ENCODE measurements at regions not wholly inside any gene's neighbourhood (a gene's known extent, or its start where the extent isn't known, plus 50 kb on each side); places are given as distances from the start of the nearest gene placed in this dataset.

DNA sequence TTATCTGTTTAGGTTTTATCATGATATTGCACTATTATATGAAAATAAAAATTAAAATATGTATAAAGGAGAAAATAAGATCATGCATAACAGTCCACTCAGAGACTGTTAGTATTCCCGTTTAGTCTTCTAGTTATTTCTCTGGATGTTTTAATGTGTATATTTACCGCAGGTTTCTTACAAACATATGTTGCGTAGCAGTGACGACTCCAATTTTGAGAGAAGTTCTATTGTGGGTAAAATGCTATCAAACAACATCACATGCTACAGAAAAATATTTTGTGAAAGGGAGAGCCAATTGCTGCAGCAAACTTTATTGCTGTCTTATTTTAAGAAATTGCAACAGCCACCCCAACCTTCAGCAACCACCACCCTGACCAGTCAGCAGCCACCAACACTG, 72.4 kb upstream of the NXT1 start:
- no peak for DNase-seq

DNA sequence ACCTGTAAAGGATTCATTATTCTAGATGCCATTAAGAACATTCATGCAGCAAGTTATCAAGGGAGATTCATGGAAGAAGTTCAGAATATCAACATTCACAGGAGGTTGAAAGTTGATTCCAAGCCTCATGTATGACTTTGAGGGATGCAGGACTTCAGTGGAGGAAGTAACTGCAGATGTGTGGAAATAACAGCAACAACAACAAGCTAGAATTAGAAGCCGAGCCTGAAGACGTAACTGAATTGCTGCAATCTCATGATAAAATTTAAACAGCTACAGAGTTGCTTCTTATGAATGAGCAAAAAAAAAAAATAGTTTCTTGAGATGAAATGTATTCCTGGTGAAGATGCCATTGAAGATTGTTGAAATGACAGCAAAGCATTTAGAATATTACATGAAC, 73.3 kb upstream of the NXT1 start:
- DNase-seq, result no peak

GRCh38 chr20:23273776-23274175, 76.8 kb upstream of the NXT1 start:
- no peak for DNase-seq

- DNase-seq, result no peak
These were observed 78.2 kb upstream of the NXT1 start for GRCh38 chr20:23272176-23273029.

GRCh38 chr20:23270382-23270911, 80.1 kb upstream of the NXT1 start:
- no peak for DNase-seq

DNA sequence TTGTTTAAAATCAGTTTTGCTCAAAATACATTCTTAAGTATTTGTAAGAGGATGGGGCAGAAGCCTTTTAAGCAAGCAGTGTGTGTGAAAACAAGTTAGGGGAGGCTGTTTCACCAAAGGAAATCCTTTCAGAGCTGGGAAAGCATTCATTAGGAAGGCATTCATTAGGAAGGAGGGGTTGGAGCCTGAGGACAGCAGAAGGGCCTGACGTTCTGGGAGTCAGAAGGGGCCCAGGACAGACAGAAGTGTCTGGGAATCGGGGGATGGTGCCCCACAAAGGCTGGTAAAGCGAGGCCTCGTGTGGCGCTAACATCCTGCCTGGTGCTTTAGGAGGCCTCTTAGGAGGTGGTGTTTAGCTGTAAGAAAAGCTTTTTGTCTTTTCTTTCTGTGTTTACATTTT, 80.6 kb upstream of the NXT1 start:
- no peak for DNase-seq

GRCh38 chr20:23268792-23269354, 81.7 kb upstream of the NXT1 start:
- no peak for DNase-seq

DNA sequence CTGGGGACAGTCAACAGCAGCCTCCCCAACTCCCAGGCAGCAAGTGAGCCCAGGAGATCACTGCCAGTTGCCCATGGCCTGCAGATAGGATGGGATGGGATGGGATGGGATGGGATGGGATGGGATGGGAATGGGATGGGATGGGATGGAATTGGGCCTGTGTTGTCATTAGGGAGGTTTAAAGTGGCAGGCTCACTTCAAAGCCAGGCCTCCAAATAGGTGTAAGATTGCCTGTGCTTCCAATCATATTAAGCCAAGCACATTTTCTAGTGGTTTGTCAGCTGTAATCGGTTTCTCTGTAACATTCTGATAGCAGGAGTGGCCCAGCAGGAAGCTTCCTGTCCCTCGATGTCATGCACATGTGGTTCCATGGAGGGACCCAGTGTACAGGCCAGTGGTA, 82.7 kb upstream of the NXT1 start:
- DNase-seq, result no peak

DNA sequence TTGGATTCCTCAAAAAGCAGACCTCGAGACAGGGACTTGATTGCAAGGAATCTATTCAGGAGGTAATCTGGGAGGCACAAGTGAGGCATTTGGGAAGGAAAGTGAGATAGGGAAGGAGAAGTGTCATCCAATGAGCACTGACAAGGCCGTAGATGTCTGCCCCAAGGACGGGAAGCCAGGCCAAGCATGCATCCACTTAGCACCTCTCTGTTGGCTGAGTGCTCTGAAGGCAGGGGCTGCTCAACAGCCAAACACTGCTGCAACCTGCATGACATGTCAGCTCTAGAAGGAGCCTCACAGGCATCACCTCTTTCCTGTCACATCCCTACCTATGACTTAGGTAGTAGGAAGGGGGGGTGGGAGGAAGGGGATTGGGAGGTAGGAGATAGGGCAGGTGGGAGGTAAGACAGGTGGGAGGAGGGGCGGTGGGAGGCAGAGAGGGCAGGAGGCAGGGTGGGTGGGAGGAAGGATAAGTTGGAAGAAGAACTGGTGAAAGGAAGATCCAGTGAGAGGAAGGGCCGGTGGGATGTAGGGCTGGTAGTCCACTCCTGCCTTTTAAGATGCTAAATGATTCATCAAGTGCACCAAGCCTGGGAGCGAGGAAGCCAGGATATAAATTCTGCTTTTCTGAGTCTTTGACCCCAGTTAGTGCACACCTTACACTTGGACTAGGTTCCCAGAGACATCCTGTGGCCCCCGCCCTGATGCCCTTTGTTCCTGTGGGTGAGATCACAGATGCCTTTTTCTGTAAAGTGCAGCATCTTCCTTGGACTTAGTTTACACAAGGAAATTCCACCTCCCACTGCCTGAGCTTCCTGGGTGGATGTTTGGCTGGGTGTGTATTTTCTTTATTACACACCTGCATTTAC, 83.8 kb upstream of the NXT1 start:
- DNase-seq, result no peak

GRCh38 chr20:23265226-23265625, 85.4 kb upstream of the NXT1 start:
- no peak for DNase-seq

DNA sequence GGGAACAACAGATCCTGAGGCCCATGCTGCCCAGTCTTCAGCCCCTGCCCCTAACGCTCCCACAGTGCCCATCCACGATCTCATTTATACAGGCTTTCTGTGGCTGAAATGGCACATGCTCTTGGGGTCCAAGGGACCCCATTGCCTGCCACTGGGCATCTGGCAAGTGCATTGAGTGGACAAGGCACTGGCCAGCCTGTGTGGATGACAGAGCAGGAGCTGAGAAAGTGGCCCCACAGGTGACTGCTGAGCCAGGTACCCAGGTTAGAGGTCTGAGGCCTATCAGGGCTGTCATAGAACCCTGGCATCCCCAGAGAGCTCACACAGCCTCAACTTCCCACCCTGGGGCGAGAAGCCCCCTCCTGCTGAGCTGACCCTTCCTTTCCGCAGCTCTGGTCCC, 86.0 kb upstream of the NXT1 start:
- DNase-seq, result no peak

DNA sequence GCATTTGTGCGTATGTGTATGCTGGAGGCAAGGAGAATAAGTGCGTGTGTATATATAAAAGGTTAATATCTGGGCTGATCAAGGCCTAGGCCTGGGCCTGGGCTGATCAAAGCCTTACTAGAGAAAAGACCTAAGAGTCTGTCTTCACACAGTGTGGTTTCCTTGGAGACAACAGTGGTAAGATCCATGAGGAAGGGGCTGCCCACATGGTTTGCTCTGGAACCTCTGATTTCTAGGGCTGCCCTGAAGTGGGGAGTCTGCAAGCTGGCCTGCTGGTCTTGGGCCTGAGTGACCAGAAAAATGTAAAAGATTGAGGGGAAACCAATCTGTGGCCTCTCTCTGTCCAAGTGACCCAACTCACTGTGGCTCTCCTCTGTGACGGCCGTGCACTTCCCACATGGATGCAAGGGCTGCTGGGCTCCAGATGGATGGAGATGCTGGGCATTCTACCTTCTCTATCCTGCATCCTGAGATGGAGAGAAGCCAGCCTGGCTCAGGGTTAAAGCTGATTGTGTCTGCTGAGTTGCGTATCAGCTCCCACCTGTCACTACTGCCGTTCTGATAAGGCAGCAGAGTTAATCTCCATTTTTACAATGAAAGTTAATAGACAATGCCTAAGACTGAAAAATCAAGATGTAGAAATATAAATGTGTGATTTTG, 90.3 kb upstream of the NXT1 start:
- DNase-seq, result no peak

DNA sequence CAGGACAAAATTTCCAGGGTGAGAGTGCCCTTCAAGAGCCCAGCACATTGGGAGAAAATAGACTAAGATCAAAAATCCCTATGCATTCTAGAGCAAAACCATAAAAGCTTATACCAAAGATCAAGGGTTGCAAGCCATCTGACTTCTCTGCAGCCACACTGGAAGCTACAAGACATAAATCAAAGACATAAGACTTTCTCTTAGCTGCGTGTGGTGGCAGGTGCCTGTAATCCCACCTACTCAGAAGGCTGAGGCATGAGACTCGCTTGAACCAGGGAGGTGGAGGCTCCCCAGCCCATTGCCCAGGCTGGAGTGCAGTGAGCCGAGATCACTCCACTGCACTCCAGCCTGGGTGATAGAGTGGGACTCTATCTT, 91.9 kb upstream of the NXT1 start:
- DNase-seq, result no peak

DNA sequence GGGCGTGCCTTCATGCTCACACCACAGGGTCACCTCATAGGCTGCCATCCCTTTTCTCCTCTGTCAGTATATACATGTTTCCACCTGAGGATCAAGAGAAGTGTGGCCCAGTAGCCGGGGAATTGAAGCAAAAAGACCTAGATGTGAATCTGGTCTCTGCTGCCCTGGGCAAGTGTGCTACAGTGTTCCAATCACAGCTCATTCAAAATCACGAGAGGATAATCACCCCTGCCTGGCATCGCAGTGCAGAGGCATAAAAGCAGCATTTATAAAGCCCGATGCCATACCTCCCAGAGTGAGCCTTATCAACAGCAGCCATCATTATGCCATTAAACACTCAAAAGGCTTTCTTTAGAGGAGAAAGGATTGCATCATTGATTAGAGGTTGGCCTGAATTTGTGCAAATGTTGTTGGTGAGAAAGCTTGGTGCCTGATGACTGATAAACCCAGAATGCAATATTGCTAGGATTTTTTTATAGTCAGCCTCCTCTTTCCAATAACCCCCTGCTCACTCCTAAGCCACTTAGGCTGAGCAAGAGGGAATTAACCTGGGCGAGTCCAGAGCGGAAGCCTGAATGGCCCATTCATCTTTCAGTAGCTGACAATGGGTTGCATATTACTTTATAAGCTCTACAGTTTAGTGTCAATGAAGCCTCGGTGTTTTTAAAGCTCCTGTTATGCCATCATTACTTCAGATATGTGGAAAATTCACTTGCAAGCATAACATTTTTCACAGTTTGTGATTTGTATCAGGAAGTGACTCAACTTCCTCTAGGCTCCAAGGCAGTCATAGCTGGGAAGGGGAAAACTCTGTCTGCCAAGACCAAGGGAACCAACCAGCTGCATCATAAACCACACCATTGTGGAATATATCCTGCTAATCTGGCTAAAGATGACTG, 92.5 kb upstream of the NXT1 start:
- DNase-seq, result peak; percentile 42 to 70

GRCh38 chr20:23257106-23257761, 93.4 kb upstream of the NXT1 start:
- DNase-seq, result no peak

DNA sequence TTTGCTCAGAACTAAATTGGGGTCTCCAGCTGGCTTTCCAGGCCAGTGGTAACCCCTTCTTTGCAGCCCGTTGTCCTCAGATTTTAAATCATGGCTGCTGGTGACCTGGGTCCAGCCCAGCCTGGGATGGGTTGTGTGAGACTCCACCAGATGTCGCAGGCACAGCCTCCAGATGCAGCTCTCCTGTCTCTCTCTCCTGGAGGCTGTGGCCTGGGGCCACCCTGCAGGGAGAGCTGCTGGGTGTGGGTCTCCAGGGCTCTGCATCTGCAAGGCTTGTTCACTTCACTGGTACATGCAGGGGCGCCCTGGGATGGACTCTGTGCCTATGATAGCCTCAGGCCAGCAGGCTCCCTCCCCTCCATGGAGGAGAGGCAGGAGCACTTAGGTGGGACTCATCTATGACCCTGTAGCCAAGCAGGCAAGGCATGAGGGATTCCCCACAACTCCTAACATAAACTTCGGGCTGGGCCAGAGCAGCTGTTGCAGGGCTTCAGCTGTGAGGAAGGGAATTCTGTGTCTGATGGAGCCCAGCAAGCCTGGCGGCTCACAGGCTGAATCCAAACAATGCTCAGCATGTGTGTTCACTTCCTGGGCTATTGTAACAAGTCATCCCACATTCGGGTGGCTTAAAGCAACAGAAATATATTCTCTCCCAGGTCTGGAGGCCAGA, 94.7 kb upstream of the NXT1 start:
- DNase-seq, result no peak

GRCh38 chr20:23255106-23255505, 95.5 kb upstream of the NXT1 start:
- DNase-seq, result no peak

GRCh38 chr20:23254505-23254904, 96.1 kb upstream of the NXT1 start:
- DNase-seq, result no peak

- peak in 1 of 2 experiments; percentile 2 for DNase-seq
These were observed 96.6 kb upstream of the NXT1 start for GRCh38 chr20:23254034-23254433.

GRCh38 chr20:23253524-23253923, 97.1 kb upstream of the NXT1 start:
- no peak for DNase-seq

DNA sequence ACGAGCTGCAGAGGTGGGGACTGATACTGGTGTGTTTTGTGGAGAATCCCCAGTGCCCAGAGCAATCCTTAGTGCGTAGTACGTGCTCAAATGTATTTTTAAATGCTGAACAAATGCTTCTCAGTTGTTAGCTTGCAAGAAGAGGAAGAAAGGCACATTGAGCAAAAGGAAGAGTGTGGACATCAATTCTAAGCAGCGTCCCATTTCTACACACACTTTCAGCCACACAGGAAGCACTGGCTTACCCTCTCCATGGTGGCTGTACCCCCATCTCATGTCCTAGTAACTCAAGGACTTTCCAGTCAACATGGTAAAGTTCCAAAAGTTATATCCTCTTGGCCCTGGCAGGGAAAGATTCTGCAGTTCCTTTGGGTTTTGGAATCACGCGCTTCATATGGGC, 98.8 kb upstream of the NXT1 start:
- peak; percentile 34 to 69 for DNase-seq
